NT2/D1 (cell line): ENCODE measurements at regions not wholly inside any gene's neighbourhood (a gene's known extent, or its start where the extent isn't known, plus 50 kb on each side); places are given as distances from the start of the nearest gene placed in this dataset.

Experiments
- YY1 ChIP-seq: IDR thresholded peaks from 2 replicates; pipeline ENCODE4 v1.6.1; 2011; ENCODE audit not compliant: insufficient read length, insufficient read depth
- ZNF274 ChIP-seq: IDR thresholded peaks from 2 replicates; pipeline ENCODE4 v1.6.1; 2011; ENCODE audit warnings: mild to moderate bottlenecking, low read depth, low read length

- no peak for TF ChIP-seq ZNF274
- no peak for TF ChIP-seq YY1
Measured at GRCh38 chr16:9183682-9184353, 92.4 kb downstream of the HAPSTR1 start.
